Endothelial cell (in vitro differentiated cells): ENCODE measurements at regions not wholly inside any gene's neighbourhood (a gene's known extent, or its start where the extent isn't known, plus 50 kb on each side); places are given as distances from the start of the nearest gene placed in this dataset.
"Not testable (repeated sequence)": the region's sequence is repeated elsewhere in the genome, so short reads cannot be mapped to it uniquely, and the experiment has no call there.

ENCODE experiments used
- DNase-seq: peaks from one replicate; pipeline ENCODE4 v3.0.0; 2021; ENCODE audit warnings: low spot score
- H3K27ac Mint-ChIP-seq: one replicate; pipeline ENCODE4 v1.8.0; 2021; ENCODE audit warnings: mixed read lengths, inconsistent platforms; ENCODE audit not compliant: unreplicated experiment
- H3K27me3 Mint-ChIP-seq: one replicate; pipeline ENCODE4 v1.8.0; 2021; ENCODE audit warnings: mild to moderate bottlenecking, moderate library complexity, mixed read lengths, inconsistent platforms; ENCODE audit not compliant: unreplicated experiment
- H3K36me3 Mint-ChIP-seq: one replicate; pipeline ENCODE4 v1.8.0; 2021; ENCODE audit warnings: mild to moderate bottlenecking, low read depth, mixed read lengths, inconsistent platforms; ENCODE audit not compliant: unreplicated experiment
- H3K4me1 Mint-ChIP-seq: one replicate; pipeline ENCODE4 v1.8.0; 2021; ENCODE audit warnings: mild to moderate bottlenecking, mixed read lengths, inconsistent platforms; ENCODE audit not compliant: unreplicated experiment
- H3K4me3 Mint-ChIP-seq: one replicate; pipeline ENCODE4 v1.8.0; 2021; ENCODE audit warnings: mild to moderate bottlenecking, mixed read lengths, inconsistent platforms; ENCODE audit not compliant: unreplicated experiment
- H3K9me3 Mint-ChIP-seq: one replicate; pipeline ENCODE4 v1.8.0; 2021; ENCODE audit warnings: mixed read lengths, inconsistent platforms; ENCODE audit not compliant: unreplicated experiment
- TF ChIP-seq, protein P1 (sequence below): fragments of 200-600 bp; sonication (generic); IDR thresholded peaks from one replicate; pipeline ENCODE4 v1.5.0; 2021; ENCODE audit warnings: antibody characterized with exemption; ENCODE audit not compliant: unreplicated experiment

DNA sequence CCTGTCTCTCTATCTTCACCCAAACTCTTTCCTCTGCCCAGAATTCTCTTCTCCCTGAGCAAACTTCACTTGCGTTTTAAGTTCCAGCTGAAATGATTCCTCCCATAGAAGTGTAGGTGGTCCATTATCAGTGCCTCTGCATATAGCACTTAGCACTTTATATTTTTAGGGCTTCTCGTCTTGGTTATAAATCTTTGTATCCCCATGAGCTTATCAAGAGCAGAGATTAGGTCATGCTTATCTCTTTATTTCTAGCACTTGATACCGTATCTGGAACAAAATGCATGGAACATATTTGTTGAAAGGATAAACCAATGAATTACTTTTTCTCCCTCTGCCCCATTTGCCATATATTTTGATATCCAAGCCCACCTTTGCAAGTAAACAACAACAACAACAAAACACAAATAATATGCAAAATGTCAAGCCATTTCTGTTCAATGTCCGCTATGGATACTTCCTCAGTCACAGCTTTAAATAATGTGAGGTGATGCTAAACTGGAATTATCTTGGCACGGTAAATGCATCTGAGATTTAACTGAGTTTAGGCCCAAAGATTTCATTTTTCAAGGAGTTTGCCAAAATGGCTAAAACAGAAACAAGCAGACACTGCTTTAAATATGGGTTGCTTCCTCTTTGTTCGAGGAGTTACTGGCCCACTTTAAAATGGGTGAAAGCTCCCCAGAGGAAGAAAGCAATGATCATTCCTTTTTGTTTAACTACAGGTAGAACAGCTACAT, 106.2 kb upstream of the STMND1 start:
- DNase-seq, result no peak
- Mint-ChIP-seq H3K9me3 (no peaks in the 10 kb centered on the region), H3K27ac (no peak overlapping the region), H3K4me3 (no peak overlapping the region), H3K27me3 (peaks cover 1% of the 10 kb centered on the region), H3K36me3 (peaks cover under 1% of the 10 kb centered on the region), H3K4me1 (no peaks in the 10 kb centered on the region)
- TF ChIP-seq, protein P1, sequence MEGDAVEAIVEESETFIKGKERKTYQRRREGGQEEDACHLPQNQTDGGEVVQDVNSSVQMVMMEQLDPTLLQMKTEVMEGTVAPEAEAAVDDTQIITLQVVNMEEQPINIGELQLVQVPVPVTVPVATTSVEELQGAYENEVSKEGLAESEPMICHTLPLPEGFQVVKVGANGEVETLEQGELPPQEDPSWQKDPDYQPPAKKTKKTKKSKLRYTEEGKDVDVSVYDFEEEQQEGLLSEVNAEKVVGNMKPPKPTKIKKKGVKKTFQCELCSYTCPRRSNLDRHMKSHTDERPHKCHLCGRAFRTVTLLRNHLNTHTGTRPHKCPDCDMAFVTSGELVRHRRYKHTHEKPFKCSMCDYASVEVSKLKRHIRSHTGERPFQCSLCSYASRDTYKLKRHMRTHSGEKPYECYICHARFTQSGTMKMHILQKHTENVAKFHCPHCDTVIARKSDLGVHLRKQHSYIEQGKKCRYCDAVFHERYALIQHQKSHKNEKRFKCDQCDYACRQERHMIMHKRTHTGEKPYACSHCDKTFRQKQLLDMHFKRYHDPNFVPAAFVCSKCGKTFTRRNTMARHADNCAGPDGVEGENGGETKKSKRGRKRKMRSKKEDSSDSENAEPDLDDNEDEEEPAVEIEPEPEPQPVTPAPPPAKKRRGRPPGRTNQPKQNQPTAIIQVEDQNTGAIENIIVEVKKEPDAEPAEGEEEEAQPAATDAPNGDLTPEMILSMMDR, result no peak

- H3K27ac Mint-ChIP-seq, result no peak overlapping the region
- H3K36me3 Mint-ChIP-seq, result peaks cover 11% of the 10 kb centered on the region
- H3K9me3 Mint-ChIP-seq, result peaks cover 7% of the 10 kb centered on the region
- H3K27me3 Mint-ChIP-seq, result no peaks in the 10 kb centered on the region
- TF ChIP-seq, protein P1, result no peak
- no peak for DNase-seq
- H3K4me1 Mint-ChIP-seq, result no peaks in the 10 kb centered on the region
- no peak overlapping the region for H3K4me3 Mint-ChIP-seq
Measured at GRCh38 chr6:16993396-16993795, 108.5 kb upstream of the STMND1 start.

DNA sequence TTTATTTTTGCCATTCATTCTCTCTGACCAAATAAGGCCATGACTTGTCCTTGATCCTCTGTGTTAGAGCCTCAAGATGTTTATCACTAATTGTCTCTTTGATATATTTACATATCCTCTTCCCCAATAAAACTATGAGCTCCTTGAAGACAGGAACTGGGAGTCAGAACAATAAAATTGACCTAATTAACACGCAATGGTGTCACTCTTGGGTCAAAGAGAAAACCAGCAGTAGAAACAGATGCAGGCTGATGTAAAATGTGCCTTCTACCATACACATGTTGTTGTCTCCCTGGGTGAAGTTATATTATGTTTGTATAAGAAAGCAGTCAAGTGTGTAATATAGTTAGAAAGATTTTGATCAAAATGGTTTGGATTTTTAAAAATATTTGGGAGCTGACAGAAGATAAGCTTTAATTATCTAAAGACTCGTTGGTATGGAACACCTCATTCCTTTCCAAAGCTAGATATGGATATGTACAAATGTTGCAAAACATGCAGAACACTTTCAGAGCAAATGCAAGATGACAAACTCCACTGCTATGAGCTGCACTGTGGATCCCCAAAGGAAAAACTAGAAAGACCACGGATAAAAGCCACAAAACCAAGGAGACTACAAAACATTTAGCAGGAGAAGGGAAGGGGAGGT, 109.7 kb upstream of the STMND1 start:
- TF ChIP-seq, protein P1, result no peak
- DNase-seq, result no peak
- Mint-ChIP-seq H3K4me3 (no peak overlapping the region), H3K27ac (no peak overlapping the region), H3K27me3 (no peaks in the 10 kb centered on the region), H3K9me3 (peaks cover 7% of the 10 kb centered on the region), H3K36me3 (peaks cover 11% of the 10 kb centered on the region), H3K4me1 (no peaks in the 10 kb centered on the region)

DNA sequence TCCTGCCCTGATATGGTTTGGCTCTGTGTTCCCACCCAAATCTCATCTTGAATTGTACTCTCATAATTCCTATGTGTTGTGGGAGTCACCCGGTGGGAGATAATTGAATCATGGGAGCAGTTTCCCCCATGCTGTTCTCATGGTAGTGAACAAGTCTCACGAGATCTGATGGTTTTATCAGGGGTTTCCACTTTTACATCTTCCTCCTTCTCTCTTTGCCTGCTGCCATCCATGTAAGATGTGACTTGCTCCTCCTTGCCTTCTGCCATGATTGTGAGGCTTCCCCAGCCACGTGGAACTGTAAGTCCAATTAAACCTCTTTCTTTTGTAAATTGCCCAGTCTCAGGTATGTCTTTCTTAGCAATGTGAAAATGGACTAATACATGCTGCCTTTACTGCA, 111.9 kb upstream of the STMND1 start:
- H3K4me1 Mint-ChIP-seq, H3K27me3 Mint-ChIP-seq, H3K9me3 Mint-ChIP-seq, DNase-seq: not testable (repeated sequence)
- peaks cover 11% of the 10 kb centered on the region for H3K36me3 Mint-ChIP-seq
- peak overlapping the region; percentile 27 for H3K27ac Mint-ChIP-seq
- H3K4me3 Mint-ChIP-seq, result peak overlapping the region; percentile 60

DNA sequence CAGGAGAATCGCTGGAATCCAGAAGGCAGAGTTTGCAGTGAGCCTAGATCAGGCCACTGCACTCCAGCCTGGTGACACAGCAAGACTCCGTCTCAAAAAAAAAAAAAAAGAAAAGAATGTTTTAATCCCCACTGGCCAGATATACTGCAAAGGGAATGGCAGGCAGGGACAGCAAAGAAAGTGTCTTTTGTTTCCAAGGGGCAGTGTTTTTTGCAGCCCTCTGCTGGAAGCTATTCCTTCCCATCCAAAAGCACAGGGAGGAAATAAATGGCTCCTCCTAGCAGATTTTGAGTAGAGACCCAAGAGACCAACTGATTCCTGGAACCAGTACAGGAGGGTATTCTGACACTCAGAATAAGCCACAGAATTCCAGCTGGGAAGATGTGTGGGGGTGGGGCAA, 112.5 kb upstream of the STMND1 start:
- Mint-ChIP-seq H3K4me1 (peaks cover 7% of the 10 kb centered on the region), H3K9me3 (peaks cover 7% of the 10 kb centered on the region), H3K27me3 (no peaks in the 10 kb centered on the region), H3K36me3 (peaks cover 11% of the 10 kb centered on the region), H3K27ac (no peak overlapping the region), H3K4me3 (no peak overlapping the region)
- TF ChIP-seq, protein P1, result no peak
- no peak for DNase-seq
